Stimulated activated CD8-positive, alpha-beta memory T cell treated with anti-CD3 and anti-CD28 coated beads, Interleukin-15, amount 100 ng/mL, for 1 hour (primary cell): ENCODE measurements at regions not wholly inside any gene's neighbourhood (a gene's known extent, or its start where the extent isn't known, plus 50 kb on each side); places are given as distances from the start of the nearest gene placed in this dataset.

ENCODE experiments used
- DNase-seq: peaks from one replicate; pipeline ENCODE4 v3.0.0-alpha.2; 2020; ENCODE audit warnings: low read depth

DNA sequence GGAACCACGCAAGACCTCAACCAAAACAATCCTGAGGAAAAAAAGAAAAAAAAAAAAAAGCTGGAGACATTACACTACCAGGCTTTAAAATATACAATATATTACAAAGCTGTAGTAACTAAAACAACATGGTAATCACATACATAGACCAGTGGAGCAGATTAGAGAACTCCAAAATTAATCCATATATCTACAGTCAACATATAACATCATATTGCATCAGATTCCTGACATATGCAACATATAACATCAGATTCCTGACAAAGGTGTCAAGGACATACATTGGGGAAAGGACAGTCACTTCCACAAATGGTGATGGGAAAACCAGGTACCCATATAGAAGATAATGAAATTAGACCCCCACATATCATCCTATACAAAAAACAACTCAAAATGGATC lies 145.8 kb downstream of the BTG1 start:
- no peak for DNase-seq

- no peak for DNase-seq
Observed at GRCh38 chr12:91998316-91998715, 147.3 kb downstream of the BTG1 start.

GRCh38 chr12:91994208-91994797 lies 151.3 kb downstream of the BTG1 start:
- DNase-seq = no peak

- no peak for DNase-seq
Observed at GRCh38 chr12:91993287-91994017, 152.2 kb downstream of the BTG1 start.

- DNase-seq = no peak
Observed at GRCh38 chr12:91991399-91992187, 154.1 kb downstream of the BTG1 start.

GRCh38 chr12:91990525-91990924 lies 155.1 kb downstream of the BTG1 start:
- DNase-seq = no peak

GRCh38 chr12:91989143-91989542 lies 156.5 kb downstream of the BTG1 start:
- no peak for DNase-seq

- DNase-seq = no peak
Observed at GRCh38 chr12:91988086-91988923, 157.3 kb downstream of the BTG1 start.

GRCh38 chr12:91986084-91986483 lies 159.6 kb downstream of the BTG1 start:
- no peak for DNase-seq

GRCh38 chr12:91985002-91985787 lies 160.5 kb downstream of the BTG1 start:
- no peak for DNase-seq

DNA sequence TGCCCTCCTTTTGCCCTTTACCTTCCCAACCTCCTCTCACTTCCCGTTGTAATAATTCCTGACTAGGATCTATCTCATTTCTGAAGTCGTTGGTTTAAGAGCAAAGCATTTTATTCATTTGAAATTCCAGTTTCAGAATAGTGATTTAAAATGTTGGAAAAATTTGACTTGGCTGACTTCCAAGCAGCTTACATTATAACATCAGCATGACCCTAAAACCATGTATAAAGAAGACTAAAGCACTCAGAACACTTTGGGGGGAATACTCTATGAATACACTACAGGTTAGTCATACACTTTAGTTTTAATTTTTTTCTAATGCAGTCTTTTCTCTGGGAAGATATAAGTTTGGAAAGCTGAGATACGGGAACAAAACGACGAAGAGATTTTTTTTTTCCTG lies 161.1 kb downstream of the BTG1 start:
- no peak for DNase-seq

GRCh38 chr12:91983935-91984334 lies 161.7 kb downstream of the BTG1 start:
- no peak for DNase-seq

GRCh38 chr12:91982946-91983345 lies 162.7 kb downstream of the BTG1 start:
- DNase-seq = no peak

DNA sequence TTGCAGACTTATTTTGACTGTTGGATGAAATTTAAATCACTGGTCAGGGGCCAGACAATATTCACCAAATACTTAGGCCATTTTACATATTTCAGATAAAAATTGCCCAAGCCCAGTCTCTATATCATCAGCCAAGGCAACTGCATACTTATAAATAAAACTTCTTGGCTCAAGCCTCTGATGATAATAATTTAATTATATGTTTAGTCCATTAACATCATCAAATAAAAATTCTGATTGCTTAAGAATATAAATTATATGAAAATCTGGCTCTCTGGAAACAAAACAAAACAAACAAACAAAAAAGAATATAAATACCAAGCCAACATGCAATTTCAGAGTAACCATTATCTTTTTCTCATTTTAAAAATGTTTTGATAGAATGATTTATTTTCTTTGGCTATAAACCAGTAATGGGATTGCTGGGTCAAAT lies 165.2 kb downstream of the BTG1 start:
- DNase-seq = no peak

- DNase-seq = no peak
Observed at GRCh38 chr12:91978143-91978542, 167.5 kb downstream of the BTG1 start.

DNA sequence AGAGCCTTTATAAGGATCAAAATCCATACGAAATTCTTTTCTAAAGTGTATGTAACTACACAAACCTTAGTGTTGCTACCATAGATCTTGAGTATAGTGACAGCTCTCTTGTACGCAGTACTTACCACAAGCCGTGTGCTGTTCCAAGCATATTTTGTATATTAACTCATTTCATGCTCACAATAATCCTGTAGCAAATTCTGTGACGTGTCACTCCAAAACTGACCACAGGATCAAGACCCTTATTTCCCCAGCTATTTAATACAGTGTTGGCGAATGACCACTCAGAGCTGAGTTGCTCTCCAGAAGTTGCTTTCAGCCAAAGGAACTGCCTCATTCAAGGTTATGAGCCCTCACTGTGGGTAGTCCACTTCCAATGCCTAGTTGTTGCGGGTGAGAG lies 169.8 kb downstream of the BTG1 start:
- DNase-seq = no peak

- DNase-seq = no peak
Observed at GRCh38 chr12:91974541-91975085, 171.0 kb downstream of the BTG1 start.

- DNase-seq = no peak
Observed at GRCh38 chr12:91973813-91974212, 171.8 kb downstream of the BTG1 start.

- DNase-seq = no peak
Observed at GRCh38 chr12:91972896-91973295, 172.8 kb downstream of the BTG1 start.

DNA sequence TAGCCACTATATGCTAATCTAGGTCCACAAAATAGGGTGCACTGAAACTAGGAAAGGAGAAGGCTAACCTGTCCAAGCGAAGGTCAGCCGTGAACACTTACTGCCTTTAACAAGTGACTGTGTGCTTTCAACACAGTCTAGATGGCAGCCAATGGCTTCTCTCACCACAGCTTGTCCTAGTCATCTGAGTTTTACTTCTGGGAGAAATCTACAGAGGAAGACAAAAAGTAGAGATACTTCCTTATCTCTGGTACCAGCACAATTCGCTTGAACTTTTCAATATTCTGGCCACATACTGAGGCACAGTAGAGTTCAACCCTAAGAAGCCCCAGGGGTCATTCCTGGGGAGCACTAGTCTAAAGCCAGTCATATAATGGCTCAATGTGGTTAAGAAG lies 176.9 kb downstream of the BTG1 start:
- no peak for DNase-seq
